HG02588 (cell line): ENCODE measurements at regions not wholly inside any gene's neighbourhood (a gene's known extent, or its start where the extent isn't known, plus 50 kb on each side); places are given as distances from the start of the nearest gene placed in this dataset.

Experiments
- ATAC-seq: cut with Tn5 transposase; IDR thresholded peaks from one replicate; pipeline ENCODE4 v1.9.1; 2021; ENCODE audit warnings: mild to moderate bottlenecking, moderate library complexity; ENCODE audit not compliant: unreplicated experiment

DNA sequence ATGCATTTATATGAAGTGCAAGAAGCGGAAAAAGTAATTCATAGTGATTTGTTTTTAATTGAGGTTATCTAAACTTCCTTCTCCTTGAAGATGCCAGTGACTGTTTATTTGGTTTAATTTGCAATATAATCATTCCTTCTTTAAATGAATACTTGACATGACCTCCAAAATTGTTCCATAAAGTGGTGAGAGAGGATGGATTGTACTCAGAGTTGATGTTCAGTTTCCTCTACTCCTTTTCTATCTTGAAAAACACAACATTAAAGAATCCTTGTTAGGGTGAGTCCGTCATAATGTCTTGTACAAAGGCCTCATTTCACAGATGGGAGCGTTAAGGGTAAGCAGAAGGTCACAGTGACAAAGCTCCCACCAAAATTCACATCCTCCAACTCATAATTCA, 756.1 kb upstream of the KLHL29 start:
- no peak for ATAC-seq

DNA sequence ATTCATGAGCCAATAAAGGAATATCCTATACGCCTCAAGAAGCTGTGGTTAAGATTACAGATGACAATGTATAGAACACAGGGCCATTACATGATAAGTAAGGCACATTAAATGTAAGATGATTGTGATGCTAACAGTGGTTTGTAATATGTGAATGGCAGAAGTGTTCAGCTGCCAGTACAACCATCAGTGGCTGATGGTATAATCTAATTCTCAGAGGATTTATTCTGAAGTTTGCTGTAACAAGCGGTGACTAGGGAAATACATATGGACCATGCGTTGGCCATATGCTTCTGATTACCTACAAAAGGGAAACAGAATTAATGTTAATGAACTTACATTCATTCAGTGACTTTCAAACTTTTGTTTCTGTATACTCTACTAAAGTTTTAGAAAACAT, 750.8 kb upstream of the KLHL29 start:
- ATAC-seq = no peak

DNA sequence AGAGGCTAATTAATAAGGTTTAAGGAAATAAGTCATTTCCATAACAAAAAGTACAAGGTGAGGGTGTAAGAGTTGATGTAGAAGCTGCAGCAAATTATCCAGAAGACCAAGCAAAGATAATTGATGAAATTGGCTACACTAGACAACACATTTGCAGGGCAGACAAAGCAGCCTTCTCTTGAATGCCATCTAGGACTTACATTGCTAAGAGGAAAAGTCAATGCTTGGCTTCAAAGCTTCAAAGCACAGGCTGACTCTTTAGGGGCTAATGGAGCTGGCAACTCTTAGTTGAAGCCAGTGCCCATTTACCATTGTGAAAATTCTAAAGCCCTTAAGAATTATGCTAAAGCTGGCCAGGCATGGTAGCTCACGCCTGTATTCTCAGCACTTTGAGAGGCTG, 728.6 kb upstream of the KLHL29 start:
- ATAC-seq = no peak

DNA sequence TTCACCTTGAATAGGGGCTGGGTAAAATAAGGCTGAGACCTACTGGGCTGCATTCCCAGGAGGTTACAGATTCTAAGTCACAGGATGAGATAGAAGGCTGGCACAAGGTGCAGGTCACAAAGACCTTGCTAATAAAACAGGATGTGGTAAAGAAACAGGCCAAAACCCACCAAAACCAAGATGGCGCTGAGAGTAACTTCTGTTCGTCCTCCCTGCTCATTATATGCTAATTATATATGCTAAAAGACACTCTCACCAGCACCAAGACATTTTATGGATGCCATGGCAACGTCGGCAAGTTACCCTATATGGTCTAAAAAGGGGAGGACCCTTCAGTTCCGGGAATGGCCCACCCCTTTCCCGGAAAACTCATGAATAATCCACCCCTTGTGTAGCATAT, 711.5 kb upstream of the KLHL29 start:
- ATAC-seq = no peak

DNA sequence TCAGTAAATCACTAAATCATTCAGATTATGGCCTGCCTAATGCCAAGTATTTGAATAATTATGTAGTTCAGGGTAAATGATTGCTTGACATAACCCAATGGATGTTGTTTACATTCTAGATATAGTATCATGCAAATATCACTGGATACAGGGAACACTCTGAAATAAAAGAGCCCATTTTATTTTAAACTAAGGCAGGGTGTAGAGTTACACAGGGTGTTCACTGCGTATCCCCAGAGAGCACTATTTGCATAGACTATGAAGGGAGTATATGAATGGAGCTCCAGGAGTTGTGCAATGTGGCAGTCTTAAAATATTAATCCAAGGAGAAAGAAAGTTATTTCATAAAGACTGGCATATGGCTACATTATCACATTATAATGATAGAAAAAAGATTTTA, 701.1 kb upstream of the KLHL29 start:
- no peak for ATAC-seq

DNA sequence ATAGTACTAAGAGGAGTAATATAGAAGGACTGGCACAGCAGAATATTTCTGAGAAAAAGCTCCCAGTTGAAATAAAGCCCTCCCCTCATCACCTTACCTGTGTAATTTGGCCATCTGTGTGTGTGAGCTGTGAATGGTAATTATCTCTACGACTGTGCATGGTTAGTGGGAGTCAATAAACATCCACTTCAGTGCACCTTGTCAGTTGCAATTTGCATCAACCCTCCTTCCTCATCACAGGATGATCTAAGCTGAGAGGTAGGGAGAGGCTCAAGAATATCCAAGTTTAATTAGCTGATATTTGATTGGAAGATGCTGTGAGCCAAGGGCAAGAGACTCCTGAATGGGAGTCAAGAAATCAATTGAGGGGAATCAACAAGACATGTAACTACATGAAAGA, 694.9 kb upstream of the KLHL29 start:
- ATAC-seq = no peak

DNA sequence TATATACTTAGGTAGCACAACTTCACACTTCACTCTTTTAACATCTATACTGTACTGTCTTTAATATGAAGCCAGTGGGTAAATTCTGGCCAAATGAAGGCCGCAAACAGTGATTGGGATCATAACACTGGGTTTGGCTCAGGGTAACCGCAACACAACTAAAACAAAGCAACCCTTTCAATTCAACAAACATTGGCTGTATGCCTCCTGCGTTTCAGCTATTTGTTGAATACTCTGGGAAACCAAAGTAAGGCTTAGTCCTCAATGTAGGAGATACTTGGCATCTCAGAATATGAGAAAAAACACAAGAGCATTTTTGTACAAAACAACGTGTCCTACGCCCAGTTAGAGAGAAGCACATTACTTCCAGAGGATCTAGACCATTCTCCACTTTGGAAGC, 693.3 kb upstream of the KLHL29 start:
- no peak for ATAC-seq

DNA sequence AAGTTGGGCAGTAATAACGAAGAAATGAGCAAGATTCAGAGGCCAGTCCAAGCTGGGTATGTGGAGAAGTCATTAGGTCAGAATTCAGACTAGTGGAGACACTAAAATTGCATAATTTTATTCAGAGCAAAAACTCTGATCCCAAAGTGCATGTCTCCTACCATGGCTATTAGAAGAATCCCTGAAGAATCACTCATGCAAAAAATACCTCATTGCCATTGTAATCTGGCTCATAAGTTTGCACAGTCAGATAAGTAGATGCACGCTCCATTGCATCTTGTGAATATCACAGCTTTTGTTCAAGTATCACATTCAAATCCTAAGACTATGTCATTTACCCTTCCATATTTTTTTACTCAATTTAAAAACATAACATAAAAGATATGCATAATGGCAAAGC, 692.2 kb upstream of the KLHL29 start:
- ATAC-seq = no peak

DNA sequence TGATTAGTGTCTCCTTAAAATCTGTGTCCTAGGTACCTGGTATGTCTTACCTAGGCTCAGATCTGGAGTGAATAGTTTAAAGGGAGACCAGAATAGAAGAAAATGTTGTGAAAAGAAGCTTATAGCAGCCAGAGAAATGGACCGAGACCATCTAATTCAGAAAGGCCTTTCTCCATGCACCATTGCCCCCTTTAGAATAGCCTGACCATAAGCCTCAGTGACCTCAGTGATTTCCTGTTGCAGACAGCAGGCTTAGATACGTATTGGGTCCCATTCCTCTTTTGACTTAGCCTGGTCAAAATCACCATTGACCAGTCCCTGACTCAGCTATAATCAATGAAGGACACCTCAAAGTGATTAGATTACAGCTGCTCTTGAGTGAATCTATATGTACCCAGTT, 690.7 kb upstream of the KLHL29 start:
- ATAC-seq = no peak

DNA sequence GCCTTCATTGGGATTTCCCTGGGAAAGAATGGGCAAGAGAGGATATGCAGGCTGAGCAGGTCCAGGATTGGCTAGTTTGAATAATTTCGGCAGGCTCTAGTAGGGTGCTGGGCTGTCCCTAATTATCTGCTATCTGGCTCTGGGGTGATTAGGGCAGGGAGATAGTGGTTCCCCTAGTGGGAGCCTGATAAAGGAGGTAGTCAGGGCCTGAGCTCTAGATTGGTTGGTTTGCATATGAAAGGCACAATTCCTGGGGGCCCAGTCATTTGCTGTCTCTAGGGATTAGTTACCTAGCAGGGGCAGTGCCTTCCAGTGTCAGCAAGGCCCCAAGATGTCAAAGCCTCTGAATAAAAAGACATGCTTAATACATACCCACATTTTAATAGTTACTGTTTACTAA, 690.1 kb upstream of the KLHL29 start:
- ATAC-seq = no peak

DNA sequence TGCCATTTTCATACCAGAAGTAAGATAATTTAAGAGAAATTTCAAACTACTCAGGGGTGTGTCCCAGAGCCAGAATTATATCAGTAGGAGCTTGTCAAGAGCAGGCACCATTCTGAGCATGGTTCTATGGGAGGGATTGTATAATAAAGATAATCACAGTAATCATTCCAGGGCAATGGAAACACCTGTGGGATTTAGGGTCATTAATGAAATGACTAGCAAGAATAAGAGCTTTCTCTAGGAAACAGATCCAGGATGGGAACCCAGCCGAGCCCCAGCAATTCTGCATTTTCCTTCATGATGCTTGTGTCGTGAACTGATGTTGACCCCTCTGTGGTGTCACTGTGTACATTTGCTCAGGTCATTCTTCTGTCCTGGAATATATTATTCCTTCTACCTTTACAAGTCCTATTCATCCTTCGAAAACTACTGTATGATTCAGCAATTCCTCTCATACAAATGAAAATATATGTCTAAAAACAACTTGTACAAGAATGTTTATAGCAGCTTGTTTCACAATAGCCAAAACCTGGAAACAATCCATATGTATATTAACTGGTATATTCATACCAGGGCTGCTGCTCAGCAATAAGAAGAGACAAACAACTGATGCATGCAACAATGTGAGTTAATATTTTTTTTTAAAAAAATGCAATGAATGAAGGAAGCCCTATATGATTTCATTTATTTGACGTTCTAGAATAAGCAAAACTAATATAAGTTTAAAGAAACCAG, 687.8 kb upstream of the KLHL29 start:
- no peak for ATAC-seq

DNA sequence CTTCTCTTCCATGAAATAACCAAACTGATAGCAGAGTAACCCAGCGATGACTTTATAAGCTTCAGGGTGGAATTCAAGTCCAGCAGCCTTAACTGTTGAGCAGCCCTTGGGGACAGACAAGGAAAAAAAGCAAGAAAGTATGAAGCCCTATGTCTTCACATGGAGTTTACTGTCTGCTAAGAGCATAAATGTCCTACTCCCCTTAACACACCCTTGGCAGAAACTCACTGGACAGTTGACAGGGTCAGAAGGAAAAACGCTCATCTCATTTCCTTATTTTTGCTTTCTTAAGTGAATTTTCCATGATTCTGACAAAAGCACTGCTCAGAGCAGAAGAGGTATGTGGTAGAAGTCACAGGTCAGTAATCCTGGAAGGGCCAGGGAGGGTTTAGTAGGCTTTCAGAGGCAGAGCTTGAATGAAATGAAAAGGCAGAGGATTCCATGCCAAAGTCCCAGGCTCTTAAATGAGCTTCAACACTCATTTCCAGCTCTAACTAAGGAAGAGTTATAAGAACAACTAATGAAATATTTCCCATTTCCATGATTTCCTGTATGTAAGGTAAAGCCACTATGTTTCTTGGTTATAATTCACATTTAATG, 683.3 kb upstream of the KLHL29 start:
- ATAC-seq = no peak

DNA sequence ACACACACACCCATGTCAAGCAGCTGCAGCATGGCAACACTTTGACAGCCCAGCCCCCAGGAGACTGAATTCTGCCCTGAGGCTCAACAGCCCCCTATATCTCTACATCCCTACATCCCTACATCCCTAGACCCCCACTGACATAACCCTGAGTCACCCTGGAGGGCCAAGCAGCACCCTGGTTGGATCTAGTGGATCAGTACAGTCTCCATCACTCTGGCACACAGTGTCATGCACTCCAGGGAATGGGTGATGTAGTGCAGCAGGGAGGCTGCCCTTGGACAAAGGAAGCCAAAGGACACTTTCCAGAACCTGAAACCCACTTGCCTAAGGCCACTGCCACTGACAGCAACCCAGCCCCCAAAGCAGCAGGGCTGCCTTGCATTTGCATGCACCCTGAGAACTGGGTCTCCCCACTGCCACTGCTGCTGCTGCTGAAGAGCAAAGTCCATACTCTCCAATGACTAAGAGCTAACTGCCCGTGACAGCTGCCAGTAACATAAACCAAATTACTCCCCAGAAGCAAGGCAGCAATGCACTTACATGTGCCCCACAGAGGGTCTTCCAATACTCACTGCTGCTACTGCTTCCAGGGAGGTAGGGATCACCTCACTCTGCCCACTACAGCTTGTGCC, 681.6 kb upstream of the KLHL29 start:
- ATAC-seq = no peak

DNA sequence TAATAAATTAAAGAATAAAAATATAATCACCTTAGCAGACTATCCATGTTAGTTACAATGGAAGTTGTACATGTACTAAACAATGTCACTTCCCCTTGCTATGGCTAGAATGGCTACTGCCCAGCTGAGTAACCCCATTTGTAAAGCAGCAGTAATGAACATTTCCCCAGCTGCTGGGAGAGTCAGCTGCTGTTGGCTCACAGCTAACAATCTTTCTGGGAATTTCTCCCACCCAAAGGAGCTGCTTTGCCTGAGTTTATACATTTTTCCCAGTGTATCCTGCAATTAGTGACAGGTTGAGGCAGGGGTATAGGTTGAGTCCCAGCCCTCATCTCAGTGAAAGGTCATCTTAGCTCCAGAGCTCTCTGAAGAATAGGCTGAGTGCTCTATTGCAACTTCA, 665.6 kb upstream of the KLHL29 start:
- no peak for ATAC-seq

DNA sequence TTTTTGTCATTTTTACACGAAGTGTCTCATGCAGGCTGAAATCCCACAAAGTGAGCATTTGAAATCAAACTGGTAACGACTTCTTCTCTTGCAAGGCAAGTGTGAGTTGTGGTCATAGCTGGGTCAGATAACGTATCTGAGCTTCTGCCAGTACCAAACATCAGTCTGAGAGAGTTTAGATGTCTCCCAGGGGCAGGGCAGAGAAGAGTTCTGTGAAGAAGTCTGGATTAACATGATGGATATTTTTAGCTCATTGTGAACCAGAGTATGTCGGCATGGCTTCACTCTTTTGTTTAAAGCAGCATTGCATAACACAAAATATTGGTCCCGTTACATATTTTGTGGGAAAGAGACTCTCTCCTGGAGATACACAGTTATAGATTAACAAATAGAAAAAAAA, 655.5 kb upstream of the KLHL29 start:
- no peak for ATAC-seq

DNA sequence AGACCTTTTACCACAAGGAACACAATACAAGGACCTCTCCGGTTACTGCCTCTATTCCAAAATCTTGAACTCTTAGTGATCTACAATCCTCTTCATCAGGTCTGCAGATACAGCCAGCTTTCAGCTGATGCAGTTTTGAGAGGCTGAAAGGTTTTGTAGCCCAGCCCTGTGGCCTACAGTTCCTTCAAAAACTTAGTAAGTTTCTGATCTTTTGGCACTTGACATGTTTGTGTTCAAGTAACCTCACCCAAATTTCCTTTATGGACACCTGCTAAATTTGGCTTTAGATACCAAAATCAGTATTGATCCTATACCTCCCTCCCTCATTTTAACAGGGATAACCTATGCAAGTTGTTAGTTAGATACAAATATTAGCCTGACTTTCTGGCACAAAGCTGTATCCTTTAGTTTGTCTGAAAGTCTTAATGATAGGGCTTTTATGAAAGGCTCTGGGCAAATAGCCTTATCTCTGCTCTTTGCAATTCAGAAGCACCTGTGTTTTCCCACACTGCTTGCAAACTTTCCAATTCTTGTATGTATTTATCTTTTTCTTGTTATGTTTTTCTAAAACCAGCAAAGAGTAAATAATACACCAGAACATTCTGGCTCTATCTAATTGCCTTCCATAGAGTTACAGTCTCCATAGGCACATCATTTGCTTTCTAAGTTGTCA, 650.5 kb upstream of the KLHL29 start:
- no peak for ATAC-seq

DNA sequence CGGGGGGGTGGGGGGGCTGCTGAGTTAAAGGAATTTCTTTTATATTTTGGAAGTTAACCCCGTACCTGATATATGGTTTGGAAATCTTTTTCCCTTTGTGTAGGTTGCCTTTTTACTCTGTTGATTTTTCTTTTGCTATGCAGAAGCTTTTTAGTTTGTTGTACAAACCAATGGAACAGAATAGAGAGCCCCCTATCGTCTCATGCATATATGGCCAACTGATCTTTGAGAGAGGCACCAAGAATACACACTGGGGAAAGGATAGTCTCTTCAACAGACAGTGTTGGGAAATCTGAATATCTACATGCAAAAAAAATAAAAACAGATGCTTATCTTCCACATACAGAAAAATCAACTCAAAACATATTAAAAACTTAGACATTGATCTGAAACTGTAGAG, 647.8 kb upstream of the KLHL29 start:
- no peak for ATAC-seq

DNA sequence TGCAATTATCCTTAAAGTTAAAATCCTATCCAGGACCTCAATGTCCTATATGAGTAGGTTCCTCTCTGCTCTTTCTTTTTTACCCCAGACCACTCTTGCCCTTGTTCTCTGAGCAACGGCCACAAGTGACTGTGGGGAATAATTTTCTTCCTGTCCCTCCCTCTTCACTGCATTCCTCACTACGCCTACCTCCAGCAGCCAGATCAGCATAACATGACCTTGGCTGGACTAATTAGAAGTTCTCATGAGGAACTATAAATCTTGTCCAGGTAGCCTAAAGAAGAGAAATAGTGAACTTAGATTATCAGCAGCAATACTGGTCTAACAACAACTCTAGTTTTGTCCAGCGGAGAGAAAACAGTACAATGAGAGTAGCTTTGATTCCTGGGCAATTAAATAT, 643.8 kb upstream of the KLHL29 start:
- no peak for ATAC-seq

DNA sequence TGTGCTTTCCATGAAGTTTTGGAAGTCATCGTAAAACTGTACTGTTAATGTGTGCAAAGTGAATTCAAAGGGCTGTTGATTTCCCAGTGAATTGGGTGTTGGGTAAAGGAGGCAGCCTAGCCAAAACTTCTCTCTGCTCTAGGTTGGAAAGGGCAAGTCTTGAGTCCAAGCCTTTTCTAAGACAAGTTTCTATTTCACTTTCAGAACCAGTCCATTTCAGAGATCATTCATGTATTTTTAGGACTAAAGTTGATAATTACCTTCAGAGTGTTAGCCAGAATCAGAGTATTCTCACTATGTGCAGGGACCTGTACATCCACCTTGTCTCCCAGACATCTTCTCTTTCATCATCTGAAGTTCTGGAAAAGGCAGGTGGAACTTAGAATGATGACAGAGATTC, 636.1 kb upstream of the KLHL29 start:
- ATAC-seq = peak; percentile 90

DNA sequence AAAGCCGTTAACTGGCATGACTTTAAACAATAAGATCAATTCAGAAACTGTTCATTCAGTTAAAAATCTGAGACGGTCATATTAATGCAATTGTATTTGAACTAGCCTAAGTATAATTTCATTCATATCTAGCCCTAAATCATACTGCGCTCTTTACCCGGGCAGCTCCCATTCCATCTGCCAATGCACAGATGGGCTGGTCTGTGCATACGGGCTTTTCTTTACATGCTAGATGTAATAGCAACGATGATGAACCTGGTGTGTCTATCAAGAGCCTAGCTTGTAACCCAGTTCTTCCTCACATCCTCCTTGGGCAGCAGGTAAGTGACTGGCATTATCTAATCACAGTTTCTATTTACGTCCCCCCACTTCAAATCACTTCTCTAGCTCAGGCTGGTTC, 631.5 kb upstream of the KLHL29 start:
- no peak for ATAC-seq

DNA sequence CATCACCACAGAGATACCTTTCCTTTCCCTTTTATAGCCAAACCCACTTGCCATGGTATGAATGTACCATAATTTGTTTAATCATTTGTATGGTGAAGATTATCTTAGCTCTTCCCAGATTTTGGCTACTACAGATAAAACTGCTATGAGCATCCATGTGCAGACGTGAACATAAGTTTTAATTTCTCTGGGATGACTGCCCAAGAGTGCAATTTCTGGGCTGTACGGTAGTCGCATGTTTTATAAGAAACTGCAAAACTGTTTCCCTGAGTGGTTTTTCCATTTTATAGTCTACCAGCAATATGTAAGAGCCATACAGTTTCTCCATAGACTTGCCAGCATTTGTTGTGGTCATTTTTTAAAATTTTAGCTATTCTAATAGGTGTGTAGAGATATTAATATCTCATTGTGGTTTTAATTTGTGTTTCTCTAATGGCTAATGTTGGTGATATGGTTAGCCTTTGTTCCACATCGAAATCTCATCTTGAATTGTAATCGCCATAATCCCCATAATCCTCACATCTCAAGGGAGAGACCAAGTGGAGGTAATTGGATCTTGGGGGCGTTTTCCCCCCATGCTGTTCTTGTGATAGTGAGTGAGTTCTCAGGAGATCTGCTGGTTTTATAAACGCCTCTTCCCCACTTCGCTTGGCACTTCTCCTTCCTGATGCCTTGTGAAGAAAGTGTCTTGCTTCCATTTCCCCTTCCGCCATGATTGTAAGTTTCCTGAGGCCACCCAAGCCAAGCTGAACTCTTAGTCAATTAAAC, 628.5 kb upstream of the KLHL29 start:
- no peak for ATAC-seq
